Upper lobe of left lung (tissue), 6 donors: ENCODE measurements at regions not wholly inside any gene's neighbourhood (a gene's known extent, or its start where the extent isn't known, plus 50 kb on each side); places are given as distances from the start of the nearest gene placed in this dataset.

Experiments
- ATAC-seq, 2 donors: fragments of 200-7000 bp; cut with Tn5 transposase; one replicate each; pipeline ENCODE4 v1.9.1; 2022; ENCODE audit warnings: mild to moderate bottlenecking in 2 of 2, moderate library complexity in 2 of 2; ENCODE audit not compliant: low FRiP score in 2 of 2
- DNase-seq, 2 donors: peaks; one replicate each; pipeline ENCODE4 v3.0.0-alpha.2; 2019 to 2020
- H3K27ac ChIP-seq, 4 donors: fragments of 200-600 bp; sonication (generic); one replicate each; pipeline ENCODE4 v1.5.1; 2016 to 2019
- H3K27me3 ChIP-seq, 4 donors: fragments of 200-600 bp; sonication (generic); one replicate each; pipeline ENCODE4 v1.5.1; 2017 to 2019
- H3K36me3 ChIP-seq, 4 donors: fragments of 200-600 bp; sonication (generic); one replicate each; pipeline ENCODE4 v1.5.1; 2016 to 2019
- H3K4me1 ChIP-seq, 4 donors: fragments of 200-600 bp; sonication (generic); one replicate each; pipeline ENCODE4 v1.5.1; 2018 to 2019
- H3K4me3 ChIP-seq, 4 donors: fragments of 200-600 bp; sonication (generic); one replicate each; pipeline ENCODE4 v1.5.1; 2017 to 2019; ENCODE audit warnings: mild to moderate bottlenecking in 2 of 4, moderate library complexity in 1 of 4
- H3K9me3 ChIP-seq, 4 donors: fragments of 200-600 bp; sonication (generic); one replicate each; pipeline ENCODE4 v1.5.1; 2018 to 2019
- CTCF ChIP-seq, 6 experiments: fragments of 450-650 bp in 4 of 6; fragments of 200-600 bp in 2 of 6; sonication (generic) in 2 of 6; IDR thresholded peaks; one replicate each; pipeline ENCODE4 v1.5.1; 2016 to 2019; ENCODE audit warnings: antibody characterized with exemption in 6 of 6
- EP300 ChIP-seq, 4 donors: sonication (generic); formaldehyde crosslinking; IDR thresholded peaks; one replicate each; pipeline ENCODE4 v1.5.1; 2017; ENCODE audit warnings: antibody characterized with exemption in 4 of 4, control low read depth in 2 of 4
- POLR2A ChIP-seq, 4 donors: fragments of 450-650 bp; IDR thresholded peaks; one replicate each; pipeline ENCODE4 v1.5.1; 2016 to 2017; ENCODE audit warnings: antibody characterized with exemption in 4 of 4, mild to moderate bottlenecking in 2 of 4
- POLR2AphosphoS5 ChIP-seq, 2 donors: sonication (generic); formaldehyde crosslinking; IDR thresholded peaks; one replicate each; pipeline ENCODE4 v1.5.1; 2017; ENCODE audit warnings: antibody characterized with exemption in 2 of 2
- WGBS, 2 donors: methylation state at CpG; one replicate each; pipeline ENCODE4 v1.1.5; 2017 to 2018; 5-methylcytosine and 5-hydroxymethylcytosine counted together
- donor health status: DM: no; HTN: no; CAD: no; lungs with moderate emphysema.
- donor health status: DM: no; HTN: yes; CAD: no; lungs with severe emphysema.

GRCh38 chr14:53331247-53331646 is 178.1 kb upstream of the DDHD1 start:
- WGBS, 2 donors, result 85 to 86% methylated on average over 1 of the region's 1 CpG
- no peak overlapping the region for H3K4me3 ChIP-seq
- H3K27me3 ChIP-seq, result no peaks in the 10 kb centered on the region
- DNase-seq, result no peak
- H3K9me3 ChIP-seq, result no peaks in the 10 kb centered on the region
- no peak for TF ChIP-seq CTCF (IDR thresholded peaks at IDR 0.05)
- TF ChIP-seq POLR2AphosphoS5 (IDR thresholded peaks at IDR 0.05), result no peak
- no peak for TF ChIP-seq POLR2A (IDR thresholded peaks at IDR 0.05)
- no peak for TF ChIP-seq EP300 (IDR thresholded peaks at IDR 0.05)
- no peak for ATAC-seq
- H3K36me3 ChIP-seq, result no peaks in the 10 kb centered on the region
- H3K27ac ChIP-seq, result no peak overlapping the region
- no peaks in the 10 kb centered on the region for H3K4me1 ChIP-seq

- WGBS, 2 donors, result 71 to 75% methylated on average over 3 of the region's 3 CpGs
- no peak for TF ChIP-seq CTCF (IDR thresholded peaks at IDR 0.05)
- TF ChIP-seq EP300 (IDR thresholded peaks at IDR 0.05), result no peak
- TF ChIP-seq POLR2A (IDR thresholded peaks at IDR 0.05), result no peak
Observed at GRCh38 chr14:53330441-53330840, 177.3 kb upstream of the DDHD1 start.

GRCh38 chr14:53328841-53329240 is 175.7 kb upstream of the DDHD1 start:
- Histone ChIP-seq H3K27ac (no peak overlapping the region), H3K36me3 (no peaks in the 10 kb centered on the region), H3K27me3 (no peaks in the 10 kb centered on the region), H3K4me1 (no peaks in the 10 kb centered on the region), H3K4me3 (no peak overlapping the region), H3K9me3 (no peaks in the 10 kb centered on the region)
- ATAC-seq (no peak), DNase-seq (no peak)
- TF ChIP-seq CTCF (IDR thresholded peaks at IDR 0.05), result no peak
- TF ChIP-seq POLR2AphosphoS5 (IDR thresholded peaks at IDR 0.05), result no peak
- no peak for TF ChIP-seq POLR2A (IDR thresholded peaks at IDR 0.05)
- TF ChIP-seq EP300 (IDR thresholded peaks at IDR 0.05), result no peak
- WGBS, 2 donors, result 67 to 74% methylated on average over 5 of the region's 5 CpGs

More at GRCh38 chr14:53330441-53330840, 177.3 kb upstream of the DDHD1 start:
- Histone ChIP-seq H3K36me3 (no peaks in the 10 kb centered on the region), H3K9me3 (no peaks in the 10 kb centered on the region), H3K4me3 (no peak overlapping the region), H3K27me3 (no peaks in the 10 kb centered on the region), H3K4me1 (no peaks in the 10 kb centered on the region), H3K27ac (no peak overlapping the region)
- DNase-seq, result no peak
- ATAC-seq, result no peak

- ATAC-seq (peak in 1 of 2 donors; percentile 62), DNase-seq (no peak)
- H3K4me1 ChIP-seq, result no peaks in the 10 kb centered on the region
- TF ChIP-seq EP300 (IDR thresholded peaks at IDR 0.05) (no peak), CTCF (IDR thresholded peaks at IDR 0.05) (no peak), POLR2A (IDR thresholded peaks at IDR 0.05) (no peak), POLR2AphosphoS5 (IDR thresholded peaks at IDR 0.05) (no peak)
- H3K4me3 ChIP-seq, result no peak overlapping the region
- H3K9me3 ChIP-seq, result no peaks in the 10 kb centered on the region
- H3K36me3 ChIP-seq, result no peaks in the 10 kb centered on the region
- H3K27ac ChIP-seq, result no peak overlapping the region
- no peaks in the 10 kb centered on the region for H3K27me3 ChIP-seq
- 85 to 87% methylated on average over 1 of the region's 1 CpG for WGBS, 2 donors
Observed at GRCh38 chr14:53327716-53328115, 174.6 kb upstream of the DDHD1 start.

- no peak for DNase-seq
Observed at GRCh38 chr14:53325176-53325806, 172.2 kb upstream of the DDHD1 start.

More at GRCh38 chr14:53325176-53325806, 172.2 kb upstream of the DDHD1 start:
- no peaks in the 10 kb centered on the region for H3K27me3 ChIP-seq
- no peaks in the 10 kb centered on the region for H3K9me3 ChIP-seq
- TF ChIP-seq POLR2AphosphoS5 (IDR thresholded peaks at IDR 0.05) (no peak), POLR2A (IDR thresholded peaks at IDR 0.05) (no peak), CTCF (IDR thresholded peaks at IDR 0.05) (no peak), EP300 (IDR thresholded peaks at IDR 0.05) (no peak)
- no peak overlapping the region for H3K4me3 ChIP-seq
- no peaks in the 10 kb centered on the region for H3K4me1 ChIP-seq
- no peak overlapping the region for H3K27ac ChIP-seq
- ATAC-seq, result no peak
- H3K36me3 ChIP-seq, result no peaks in the 10 kb centered on the region
